ACC112 (cell line): ENCODE measurements at regions not wholly inside any gene's neighbourhood (a gene's known extent, or its start where the extent isn't known, plus 50 kb on each side); places are given as distances from the start of the nearest gene placed in this dataset.
"Not testable (repeated sequence)": the region's sequence is repeated elsewhere in the genome, so short reads cannot be mapped to it uniquely, and the experiment has no call there.

Source experiments
- H2AFZ ChIP-seq: fragments of 200-600 bp; sonication (generic); one replicate; pipeline ENCODE4 v1.6.0; 2017; ENCODE audit warnings: antibody characterized with exemption, low read length; ENCODE audit not compliant: unreplicated experiment
- H3K27ac ChIP-seq: fragments of 200-600 bp; sonication (generic); 2 replicates; pipeline ENCODE4 v1.5.1; 2014; ENCODE audit warnings: low read depth, mild to moderate bottlenecking, antibody characterized with exemption, low read length, moderate library complexity
- H3K27me3 ChIP-seq: fragments of 200-600 bp; sonication (generic); 2 replicates; pipeline ENCODE4 v1.6.1; 2014; ENCODE audit warnings: mild to moderate bottlenecking, antibody characterized with exemption, low read length, moderate library complexity, mixed read lengths; ENCODE audit not compliant: insufficient read depth
- H3K36me3 ChIP-seq: fragments of 200-600 bp; sonication (generic); 2 replicates; pipeline ENCODE4 v1.6.1; 2016; ENCODE audit warnings: mild to moderate bottlenecking, antibody characterized with exemption, low read length, moderate library complexity, mixed read lengths; ENCODE audit not compliant: insufficient read depth
- H3K4me1 ChIP-seq: fragments of 200-600 bp; sonication (generic); one replicate; pipeline ENCODE4 v1.6.1; 2016; ENCODE audit warnings: low read length, mixed read lengths; ENCODE audit not compliant: insufficient read depth, unreplicated experiment, control insufficient read depth
- H3K4me3 ChIP-seq: fragments of 200-600 bp; sonication (generic); 2 replicates; pipeline ENCODE4 v1.5.1; 2014; ENCODE audit warnings: mild to moderate bottlenecking, low read depth, low read length
- H3K79me2 ChIP-seq: fragments of 200-600 bp; sonication (generic); one replicate; pipeline ENCODE4 v1.6.0; 2016; ENCODE audit warnings: low read length; ENCODE audit not compliant: control insufficient read depth, unreplicated experiment, insufficient read depth

DNA sequence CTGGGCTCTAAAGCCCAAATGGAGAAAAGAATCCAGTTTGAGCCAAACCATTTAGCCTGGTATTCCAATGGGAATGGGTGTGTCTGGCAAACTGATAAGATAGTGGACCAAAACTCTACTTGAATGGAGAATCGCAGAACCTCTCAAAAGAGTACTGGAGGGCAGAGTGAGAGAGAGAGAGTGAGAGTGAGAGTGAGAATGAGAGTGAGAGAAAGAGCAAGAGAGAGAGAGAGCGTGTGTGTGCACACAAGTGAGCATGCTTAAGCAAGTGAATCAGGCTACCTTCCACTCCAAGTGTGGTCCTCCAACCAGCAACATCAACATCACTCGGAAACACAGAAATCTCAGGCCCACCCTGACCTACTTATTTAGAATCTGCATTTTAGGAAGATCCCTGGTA lies 58.8 kb downstream of the UQCRFS1 start:
- no peaks in the 10 kb centered on the region for H3K36me3 ChIP-seq
- H3K79me2 ChIP-seq: no peaks in the 10 kb centered on the region
- no peak overlapping the region for H3K4me3 ChIP-seq
- no peak overlapping the region for H3K27ac ChIP-seq
- H3K27me3 ChIP-seq: no peaks in the 10 kb centered on the region
- H3K4me1 ChIP-seq: no peaks in the 10 kb centered on the region
- H2AFZ ChIP-seq: no peak overlapping the region

GRCh38 chr19:29145756-29146155 lies 67.2 kb downstream of the UQCRFS1 start:
- no peaks in the 10 kb centered on the region for H3K36me3 ChIP-seq
- no peaks in the 10 kb centered on the region for H3K79me2 ChIP-seq
- H2AFZ ChIP-seq: no peak overlapping the region
- no peak overlapping the region for H3K27ac ChIP-seq
- no peaks in the 10 kb centered on the region for H3K4me1 ChIP-seq
- no peak overlapping the region for H3K4me3 ChIP-seq
- H3K27me3 ChIP-seq: no peaks in the 10 kb centered on the region

DNA sequence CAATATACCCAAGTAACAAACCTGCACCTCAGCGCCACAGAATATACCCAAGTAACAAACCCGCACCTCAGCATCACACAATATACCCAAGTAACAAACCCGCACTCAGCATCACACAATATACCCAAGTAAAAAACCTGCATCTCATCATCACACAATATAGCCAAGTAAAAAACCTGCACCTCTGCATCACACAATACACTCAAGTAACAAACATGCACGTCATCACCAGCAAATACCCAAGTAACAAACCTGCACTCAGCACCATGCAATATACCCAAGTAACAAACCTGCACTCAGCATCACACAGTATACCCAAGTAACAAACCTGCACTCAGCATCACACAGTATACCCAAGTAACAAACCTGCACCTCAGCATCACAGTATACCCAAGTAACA lies 69.8 kb downstream of the UQCRFS1 start:
- no peaks in the 10 kb centered on the region for H3K27me3 ChIP-seq
- no peak overlapping the region for H2AFZ ChIP-seq
- no peak overlapping the region for H3K4me3 ChIP-seq
- H3K36me3 ChIP-seq: no peaks in the 10 kb centered on the region
- no peaks in the 10 kb centered on the region for H3K79me2 ChIP-seq
- no peak overlapping the region for H3K27ac ChIP-seq
- no peaks in the 10 kb centered on the region for H3K4me1 ChIP-seq

GRCh38 chr19:29139227-29139626 lies 73.7 kb downstream of the UQCRFS1 start:
- Histone ChIP-seq H3K27ac (no peak overlapping the region), H3K27me3 (no peaks in the 10 kb centered on the region), H2AFZ (no peak overlapping the region), H3K4me1 (no peaks in the 10 kb centered on the region), H3K36me3 (no peaks in the 10 kb centered on the region), H3K4me3 (no peak overlapping the region), H3K79me2 (no peaks in the 10 kb centered on the region)

DNA sequence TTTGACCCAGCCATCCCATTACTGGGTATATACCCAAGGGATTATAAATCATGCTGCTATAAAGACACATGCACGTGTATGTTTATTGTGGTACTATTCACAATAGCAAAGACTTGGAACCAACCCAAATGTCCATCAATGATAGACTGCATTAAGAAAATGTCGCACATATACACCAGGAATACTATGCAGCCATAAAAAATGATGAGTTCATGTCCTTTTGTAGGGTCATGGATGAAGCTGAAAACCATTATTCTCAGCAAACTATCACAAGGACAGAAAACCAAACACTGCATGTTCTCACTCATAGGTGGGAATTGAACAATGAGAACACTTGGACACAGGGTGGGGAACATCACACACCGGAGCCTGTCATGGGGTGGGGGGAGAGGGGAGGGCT lies 74.7 kb downstream of the UQCRFS1 start:
- H3K79me2 ChIP-seq, H2AFZ ChIP-seq, H3K4me1 ChIP-seq, H3K27ac ChIP-seq, H3K4me3 ChIP-seq, H3K27me3 ChIP-seq, H3K36me3 ChIP-seq: not testable (repeated sequence)

GRCh38 chr19:29131456-29131855 lies 81.5 kb downstream of the UQCRFS1 start:
- H3K4me3 ChIP-seq: no peak overlapping the region
- H3K4me1 ChIP-seq: no peaks in the 10 kb centered on the region
- no peaks in the 10 kb centered on the region for H3K36me3 ChIP-seq
- no peak overlapping the region for H3K27ac ChIP-seq
- H3K27me3 ChIP-seq: no peaks in the 10 kb centered on the region
- H3K79me2 ChIP-seq: no peaks in the 10 kb centered on the region
- no peak overlapping the region for H2AFZ ChIP-seq

DNA sequence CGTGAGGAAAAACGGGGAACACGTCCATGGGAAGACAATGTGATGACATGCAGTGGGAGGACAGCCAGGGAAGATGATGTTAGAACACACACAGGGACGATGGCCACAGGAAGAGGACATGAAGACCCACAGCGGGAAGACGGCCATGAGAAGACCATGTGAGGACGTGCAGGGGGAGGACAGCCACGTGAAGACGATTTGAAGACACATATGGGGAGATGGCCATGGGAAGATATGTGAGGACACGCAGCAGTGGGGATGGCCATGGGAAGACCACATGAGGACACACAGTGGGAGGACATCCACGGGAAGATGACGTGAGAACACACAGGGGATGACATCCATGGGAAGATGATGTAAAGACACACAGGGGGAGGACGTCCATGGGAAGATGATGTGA lies 83.8 kb downstream of the UQCRFS1 start:
- no peaks in the 10 kb centered on the region for H3K27me3 ChIP-seq
- H3K4me1 ChIP-seq: no peaks in the 10 kb centered on the region
- H2AFZ ChIP-seq: no peak overlapping the region
- no peaks in the 10 kb centered on the region for H3K79me2 ChIP-seq
- H3K27ac ChIP-seq: no peak overlapping the region
- H3K4me3 ChIP-seq: no peak overlapping the region
- H3K36me3 ChIP-seq: no peaks in the 10 kb centered on the region

DNA sequence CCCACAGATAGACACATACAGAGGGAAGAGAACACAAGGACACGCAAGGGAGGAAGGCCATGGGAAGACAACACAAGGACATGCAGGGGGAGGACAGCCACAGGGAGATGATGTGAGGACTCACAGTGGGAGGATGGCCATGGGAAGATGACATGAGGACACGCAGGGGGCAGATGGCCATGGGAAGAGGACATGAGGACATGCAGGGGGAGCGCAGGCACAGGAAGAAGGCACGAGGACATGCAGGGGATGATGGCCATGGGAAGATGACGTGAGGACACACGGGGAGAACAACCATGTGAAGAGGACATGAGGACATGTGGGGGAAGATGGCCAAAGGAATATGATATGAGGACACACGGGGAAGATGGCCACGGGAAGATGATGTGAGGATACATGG lies 84.7 kb downstream of the UQCRFS1 start:
- Histone ChIP-seq H3K4me1 (no peaks in the 10 kb centered on the region), H2AFZ (no peak overlapping the region), H3K79me2 (no peaks in the 10 kb centered on the region), H3K36me3 (no peaks in the 10 kb centered on the region), H3K27me3 (no peaks in the 10 kb centered on the region), H3K4me3 (no peak overlapping the region), H3K27ac (no peak overlapping the region)

- H3K27me3 ChIP-seq: no peaks in the 10 kb centered on the region
- no peaks in the 10 kb centered on the region for H3K79me2 ChIP-seq
- no peaks in the 10 kb centered on the region for H3K36me3 ChIP-seq
- H3K27ac ChIP-seq: no peak overlapping the region
- no peak overlapping the region for H2AFZ ChIP-seq
- no peak overlapping the region for H3K4me3 ChIP-seq
- H3K4me1 ChIP-seq: no peaks in the 10 kb centered on the region
Measured at GRCh38 chr19:29122185-29122584, 90.8 kb downstream of the UQCRFS1 start.

DNA sequence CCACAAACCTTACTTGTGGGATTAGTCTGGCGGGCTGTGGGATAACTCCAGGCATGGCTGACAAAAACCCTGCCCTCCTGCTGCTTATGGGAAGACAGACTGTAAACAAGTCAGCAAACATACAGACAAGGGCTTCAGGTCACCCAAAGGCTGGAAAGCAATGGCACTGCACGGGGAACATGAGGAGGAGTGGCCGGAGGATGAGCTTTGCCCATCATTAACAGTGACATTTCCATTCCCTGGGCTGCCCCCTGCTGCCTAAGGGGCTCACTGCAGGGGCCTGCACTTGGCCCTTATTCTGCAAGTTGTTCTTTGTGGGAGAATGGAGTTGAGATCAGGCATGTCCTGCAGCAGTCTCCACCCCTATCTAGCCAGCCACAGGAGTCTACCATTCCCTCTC lies 91.3 kb downstream of the UQCRFS1 start:
- H3K36me3 ChIP-seq: no peaks in the 10 kb centered on the region
- no peaks in the 10 kb centered on the region for H3K79me2 ChIP-seq
- no peak overlapping the region for H3K27ac ChIP-seq
- H2AFZ ChIP-seq: no peak overlapping the region
- H3K4me3 ChIP-seq: no peak overlapping the region
- H3K4me1 ChIP-seq: no peaks in the 10 kb centered on the region
- no peaks in the 10 kb centered on the region for H3K27me3 ChIP-seq

DNA sequence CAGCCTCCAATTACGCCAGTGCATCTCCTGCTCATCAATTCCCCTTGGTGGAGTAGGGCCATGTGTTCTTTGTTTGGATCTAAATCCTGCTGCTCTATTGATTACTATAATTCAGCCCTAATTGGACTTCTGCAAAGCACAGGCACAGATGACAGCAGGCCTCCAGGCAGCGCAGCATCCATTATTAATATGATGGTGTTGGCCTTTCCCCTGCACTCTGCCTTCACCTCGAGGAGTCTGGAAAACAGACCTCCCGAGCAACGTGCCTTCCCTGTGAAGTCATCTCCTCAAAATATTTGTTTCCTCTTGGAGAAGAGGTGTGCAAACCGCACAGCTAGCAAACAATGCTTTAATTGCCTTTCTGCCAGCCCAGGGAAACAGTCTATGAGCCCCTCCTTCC lies 92.5 kb downstream of the UQCRFS1 start:
- Histone ChIP-seq H3K36me3 (no peaks in the 10 kb centered on the region), H3K4me1 (no peaks in the 10 kb centered on the region), H3K4me3 (no peak overlapping the region), H2AFZ (no peak overlapping the region), H3K27me3 (no peaks in the 10 kb centered on the region), H3K27ac (no peak overlapping the region), H3K79me2 (no peaks in the 10 kb centered on the region)

DNA sequence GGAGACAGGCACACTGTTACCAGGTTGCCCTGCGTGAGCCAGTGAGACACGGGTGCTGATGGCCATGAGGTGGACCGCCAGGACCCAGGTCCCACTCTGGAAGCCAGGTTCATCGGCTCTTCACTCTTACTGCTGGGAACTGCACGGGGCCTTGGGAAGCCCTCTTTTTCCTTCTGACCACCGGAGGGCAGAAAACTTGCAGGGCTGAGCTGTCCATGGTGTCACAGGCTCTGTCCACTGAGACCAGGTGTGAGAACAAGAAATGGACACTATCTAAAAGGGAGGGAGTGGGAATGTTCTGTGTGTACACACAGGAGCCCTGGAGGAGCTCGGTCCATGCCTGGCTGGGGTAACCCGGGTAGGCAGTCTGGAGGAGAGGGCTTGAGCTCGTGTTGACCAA lies 93.4 kb downstream of the UQCRFS1 start:
- H3K4me1 ChIP-seq: no peaks in the 10 kb centered on the region
- H3K27me3 ChIP-seq: no peaks in the 10 kb centered on the region
- no peaks in the 10 kb centered on the region for H3K36me3 ChIP-seq
- H3K79me2 ChIP-seq: no peaks in the 10 kb centered on the region
- no peak overlapping the region for H2AFZ ChIP-seq
- H3K27ac ChIP-seq: no peak overlapping the region
- no peak overlapping the region for H3K4me3 ChIP-seq
